ENCODE measurements at regions not wholly inside any gene's neighbourhood (a gene's known extent, or its start where the extent isn't known, plus 50 kb on each side); places are given as distances from the start of the nearest gene placed in this dataset.
"Not testable (repeated sequence)": the region's sequence is repeated elsewhere in the genome, so short reads cannot be mapped to it uniquely, and the experiment has no call there.

DNA sequence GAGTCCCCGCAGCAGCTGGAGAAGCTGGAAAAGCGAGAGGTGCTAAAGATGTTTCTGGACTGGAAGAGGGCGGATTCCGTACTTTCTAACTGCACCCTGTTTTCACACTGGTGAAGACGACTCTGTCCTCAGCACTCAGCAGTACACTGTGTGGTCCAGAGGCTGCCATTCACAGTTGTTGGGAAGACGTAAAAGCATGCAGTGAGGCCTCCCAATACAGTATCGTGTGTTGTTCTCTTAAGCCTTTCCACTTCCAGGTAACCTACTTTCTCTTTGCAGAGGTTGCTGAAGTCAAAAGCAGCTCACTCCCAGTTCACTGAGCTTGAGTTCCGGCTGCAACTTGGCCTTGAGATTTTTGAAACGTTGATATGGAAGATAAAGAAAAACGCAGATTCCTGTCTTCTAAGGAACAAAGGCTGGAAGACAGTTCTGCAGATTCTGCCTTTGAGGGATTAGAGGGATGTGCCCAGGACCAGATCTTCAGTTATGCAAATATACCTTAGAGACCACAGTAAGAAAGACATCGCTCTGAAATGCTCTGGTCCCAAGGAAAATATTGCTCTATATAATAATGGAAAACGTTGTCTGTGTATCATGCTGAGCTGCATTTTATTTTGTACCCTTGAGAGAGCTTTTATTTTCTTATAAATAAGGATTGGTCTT is 540.9 kb downstream of the TRIML1 start:
- no peak for DNase-seq

DNA sequence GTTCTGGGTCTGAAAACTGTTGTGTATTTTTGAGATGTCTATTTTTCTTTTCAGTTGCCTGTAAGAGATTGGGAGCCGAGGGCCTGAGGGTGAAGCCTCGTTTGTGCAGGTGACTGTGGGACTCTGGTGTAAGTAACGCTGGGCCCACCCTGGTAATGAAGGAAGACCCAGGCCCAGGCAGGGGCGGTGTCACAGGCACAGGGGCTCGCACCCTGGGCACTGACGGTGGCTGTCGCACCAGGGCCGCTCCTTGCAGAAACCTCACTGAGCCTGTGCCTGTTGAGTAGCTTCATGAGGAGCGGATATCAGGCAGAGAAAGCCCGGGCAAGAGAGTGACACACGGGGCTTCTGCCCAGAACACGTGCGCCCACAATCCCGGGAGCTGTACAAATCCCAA is 541.4 kb downstream of the TRIML1 start:
- DNase-seq, result no peak

DNA sequence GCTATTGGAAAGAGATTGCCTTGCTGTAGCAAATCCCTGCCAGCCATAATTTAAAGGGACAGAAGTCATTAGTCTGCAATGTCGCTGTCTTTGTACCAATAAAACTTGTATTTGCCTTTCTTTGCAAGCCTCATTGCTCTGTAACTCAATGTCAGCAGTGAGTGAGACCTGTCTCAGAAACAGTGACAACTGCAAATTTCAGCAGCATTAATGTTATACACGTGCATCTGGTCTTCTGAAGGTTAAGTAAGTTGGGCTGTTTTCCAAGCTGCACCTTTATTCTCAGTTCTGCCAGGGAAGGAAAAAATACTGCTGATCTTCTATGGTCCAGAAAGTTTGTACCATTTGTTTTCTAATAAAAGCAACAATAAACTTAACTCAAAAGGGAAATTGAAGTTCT is 543.1 kb downstream of the TRIML1 start:
- no peak for DNase-seq

DNA sequence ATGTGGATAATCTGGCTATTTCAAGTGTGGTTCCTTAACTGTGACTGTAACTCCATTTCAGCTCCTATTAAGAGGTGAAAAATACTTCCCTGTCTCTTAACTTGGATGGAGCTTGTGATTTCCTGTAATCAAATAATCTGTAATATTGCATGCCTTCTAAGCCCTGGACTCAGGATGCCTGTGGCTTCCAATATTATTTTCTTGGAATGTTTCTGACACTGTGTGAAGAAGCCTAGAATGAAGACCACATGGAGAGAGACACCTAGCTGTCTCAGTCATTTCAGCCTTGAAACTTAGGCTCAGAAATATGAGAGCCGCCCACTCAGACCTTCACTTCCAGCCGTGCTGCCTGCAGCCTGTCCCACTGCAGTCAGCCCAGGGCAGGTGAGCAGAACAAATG is 544.3 kb downstream of the TRIML1 start:
- DNase-seq, result no peak

DNA sequence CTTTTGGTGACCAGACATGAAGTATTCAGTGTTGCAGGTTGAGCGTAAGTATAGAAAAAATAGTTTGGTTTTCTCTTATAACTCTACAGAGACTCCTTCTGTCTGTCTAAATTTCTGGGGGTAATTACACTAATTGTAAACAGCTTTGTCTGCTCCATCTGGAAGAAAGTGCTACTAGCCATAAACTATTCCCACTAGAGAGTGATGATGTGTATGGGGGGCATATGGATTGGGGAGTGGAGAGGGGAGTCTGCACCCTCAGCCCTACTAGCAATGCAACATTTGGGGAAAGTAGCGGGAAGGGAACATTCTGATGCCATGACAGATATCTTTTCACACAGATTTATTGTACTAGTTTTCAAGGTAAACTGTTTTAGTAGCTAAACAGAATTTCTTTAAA is 549.7 kb downstream of the TRIML1 start:
- DNase-seq, result no peak

DNA sequence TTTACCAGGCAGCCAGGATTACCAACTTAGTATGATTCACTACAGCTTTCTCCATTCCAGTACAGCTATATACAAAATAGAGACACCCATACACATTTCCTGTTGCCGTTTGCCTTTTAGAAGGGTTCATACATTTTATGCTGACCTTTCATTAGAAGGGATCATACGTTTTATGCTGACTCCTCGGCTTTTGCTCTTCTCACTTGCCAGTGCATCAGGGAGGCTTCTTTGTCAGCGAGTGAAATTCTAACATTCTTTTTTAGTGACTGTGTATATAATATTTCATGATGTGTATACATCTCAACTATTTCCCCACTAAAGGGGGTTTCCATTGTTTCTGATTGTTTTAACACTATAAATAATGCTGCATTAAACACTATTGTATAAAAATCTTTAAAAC is 552.6 kb downstream of the TRIML1 start:
- DNase-seq, result no peak

DNA sequence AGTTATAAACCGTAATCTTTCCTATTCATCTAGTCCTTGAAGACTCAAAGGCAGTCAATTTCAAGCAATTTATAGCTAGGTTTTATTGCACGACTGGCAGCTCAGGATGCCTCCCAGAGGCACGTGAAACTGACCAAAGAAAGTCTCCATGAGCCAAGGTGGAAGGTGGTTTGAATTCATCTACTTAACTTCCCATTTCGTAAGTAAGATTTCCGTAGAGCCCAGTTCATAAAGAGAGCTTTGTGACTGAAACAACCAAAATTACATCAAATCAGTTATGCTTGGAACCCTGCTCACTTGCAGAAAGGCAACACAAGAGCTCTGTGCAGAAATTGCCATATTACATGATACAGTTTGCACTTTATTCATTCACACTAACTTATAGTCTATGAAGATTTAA is 556.0 kb downstream of the TRIML1 start:
- DNase-seq, result no peak

DNA sequence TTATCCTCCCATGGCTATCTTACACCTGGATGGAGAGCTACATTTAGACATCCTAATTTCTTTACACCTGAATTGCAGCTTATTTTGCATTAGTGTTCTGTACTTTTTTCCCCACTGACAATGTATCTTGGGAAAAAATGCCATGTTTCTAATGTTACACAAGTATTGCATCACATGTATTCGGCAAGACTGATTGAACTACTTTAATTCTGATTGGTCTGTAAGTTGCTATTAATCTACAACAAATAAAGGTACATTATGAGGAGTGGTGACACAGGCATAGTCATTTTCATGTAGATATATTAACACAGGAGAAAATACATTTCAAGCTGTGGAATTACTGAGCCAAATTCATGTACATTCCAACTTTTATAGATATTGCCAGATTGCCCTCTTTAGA is 558.0 kb downstream of the TRIML1 start:
- DNase-seq, result no peak

DNA sequence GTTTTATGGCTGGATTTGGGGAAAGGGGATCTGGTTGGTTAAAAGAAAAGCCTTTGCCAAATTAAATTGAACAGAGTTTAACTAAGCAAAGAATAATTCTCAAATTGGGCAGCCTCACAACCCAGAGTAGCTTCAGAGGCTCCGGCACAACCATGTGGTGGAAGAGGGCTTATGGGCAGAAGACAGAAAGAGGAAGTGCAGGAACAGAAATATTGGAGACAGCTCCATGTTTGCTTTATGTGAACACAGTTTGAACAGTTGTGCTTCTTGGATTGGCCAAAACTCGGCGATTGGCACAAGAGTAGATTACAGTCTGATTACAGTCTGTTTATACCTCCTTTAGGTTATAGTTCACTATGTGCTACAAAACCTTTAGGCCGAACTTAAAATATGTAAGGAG is 562.7 kb downstream of the TRIML1 start:
- no peak for DNase-seq

DNA sequence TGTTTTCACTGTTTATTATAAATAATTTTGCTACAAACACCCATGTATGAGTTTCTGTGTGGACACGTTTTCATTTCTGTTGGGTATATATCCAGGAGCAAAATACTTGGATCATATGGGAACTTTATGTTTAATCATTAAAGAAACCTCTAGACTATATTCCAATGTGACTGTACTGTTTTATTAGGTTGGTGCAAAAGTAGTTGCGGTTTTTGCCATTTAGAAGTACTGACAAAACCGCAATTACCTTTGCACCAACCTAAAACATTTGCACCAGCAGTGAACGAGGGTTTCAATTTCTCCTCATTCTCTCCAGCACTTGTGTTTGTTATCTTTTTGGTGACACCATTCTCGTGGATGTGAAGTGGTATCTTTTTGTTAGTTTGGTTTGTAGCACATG is 565.0 kb downstream of the TRIML1 start:
- no peak for DNase-seq

DNA sequence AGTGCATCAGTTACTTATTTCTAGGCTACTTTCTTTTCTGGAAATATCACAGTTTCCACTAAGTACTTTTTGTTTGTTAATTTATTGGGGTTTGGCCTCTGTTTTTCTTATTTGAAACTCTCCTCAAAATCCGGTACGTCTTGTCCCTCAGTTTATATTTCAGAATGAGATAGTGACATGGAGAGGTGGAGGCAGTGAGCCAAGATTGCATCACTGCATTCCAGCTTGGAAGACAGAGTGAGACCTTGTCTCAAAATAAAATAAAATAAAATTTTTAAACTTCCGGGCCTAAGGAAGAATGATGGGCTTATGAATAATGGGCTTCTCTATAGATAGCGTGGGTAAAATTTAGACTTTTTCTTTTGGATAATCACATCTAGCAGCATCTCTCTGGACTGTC is 567.8 kb downstream of the TRIML1 start:
- no peak for DNase-seq

DNA sequence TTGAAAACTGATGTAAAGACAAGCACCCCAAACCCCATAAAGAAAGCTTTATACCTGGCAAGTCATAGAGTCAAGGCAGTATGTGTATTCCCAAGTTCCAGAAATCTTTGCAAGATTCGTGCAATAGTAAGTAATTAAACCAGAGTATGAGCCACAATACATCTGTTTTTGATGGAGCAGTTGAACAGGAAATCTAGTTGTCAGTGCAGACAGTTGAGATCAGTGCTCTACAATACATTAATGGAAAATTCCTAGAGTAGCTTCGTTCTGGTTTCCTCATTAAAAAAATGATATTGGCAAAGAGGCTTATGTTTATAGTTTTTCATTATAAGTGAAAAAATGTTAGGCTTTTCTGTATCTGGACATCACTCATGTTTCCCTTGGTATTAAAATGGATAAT is 575.3 kb downstream of the TRIML1 start:
- DNase-seq, result no peak

DNA sequence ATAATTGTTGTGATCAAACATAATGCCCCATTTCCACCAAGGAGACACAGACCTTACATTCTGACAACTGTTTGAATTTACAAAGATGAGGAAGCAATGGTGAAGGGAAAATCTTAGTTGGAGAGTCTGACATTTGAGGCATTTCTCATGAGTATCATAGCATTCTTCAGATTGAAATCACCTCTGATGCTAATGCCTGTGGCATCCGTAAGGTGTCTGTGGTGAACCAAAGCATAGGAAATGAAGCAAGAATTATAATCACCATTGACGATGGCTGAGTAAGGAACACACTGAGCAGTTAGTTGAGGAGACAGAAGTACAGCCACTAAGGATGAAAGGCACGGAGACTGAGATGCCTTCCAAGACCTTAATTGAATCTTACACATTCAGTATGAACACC is 575.7 kb downstream of the TRIML1 start:
- no peak for DNase-seq

DNA sequence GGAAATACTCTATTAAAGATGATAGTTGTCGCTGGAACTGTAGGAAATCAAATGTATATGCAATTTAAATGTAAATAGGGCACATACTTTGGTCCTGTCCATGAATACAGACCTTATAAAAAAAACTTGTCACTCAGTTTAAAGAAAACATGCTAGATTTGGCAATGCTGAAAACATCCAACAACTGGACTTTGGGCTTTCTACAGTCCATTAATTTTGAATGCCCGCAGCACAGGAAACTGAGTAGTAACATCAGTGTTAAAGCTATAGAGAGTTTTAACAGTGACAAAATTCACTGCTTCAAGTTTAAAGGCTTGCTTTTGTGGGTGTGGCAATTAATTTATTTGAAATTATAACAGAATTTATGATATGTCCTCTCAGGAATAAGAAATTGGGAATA is 578.4 kb downstream of the TRIML1 start:
- DNase-seq, result no peak

DNA sequence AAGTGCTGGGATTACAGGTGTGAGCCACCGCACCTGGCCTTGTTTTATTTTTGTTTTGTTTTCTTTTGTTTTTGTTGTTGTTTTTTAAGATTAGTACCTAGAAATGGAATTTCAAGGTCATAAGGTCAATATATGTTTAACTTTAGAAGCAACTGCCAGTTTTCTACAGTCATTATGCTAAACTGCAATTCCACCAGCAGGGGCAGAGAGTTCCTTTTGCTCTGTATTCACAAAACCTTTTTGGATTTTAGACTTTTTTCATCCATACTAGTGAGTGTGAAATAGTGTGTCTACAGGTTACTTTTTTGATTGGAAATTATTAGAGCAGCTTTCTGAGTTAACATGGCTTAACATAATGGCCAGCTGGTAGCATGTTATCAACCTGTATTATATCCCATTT is 580.6 kb downstream of the TRIML1 start:
- DNase-seq, result no peak

DNA sequence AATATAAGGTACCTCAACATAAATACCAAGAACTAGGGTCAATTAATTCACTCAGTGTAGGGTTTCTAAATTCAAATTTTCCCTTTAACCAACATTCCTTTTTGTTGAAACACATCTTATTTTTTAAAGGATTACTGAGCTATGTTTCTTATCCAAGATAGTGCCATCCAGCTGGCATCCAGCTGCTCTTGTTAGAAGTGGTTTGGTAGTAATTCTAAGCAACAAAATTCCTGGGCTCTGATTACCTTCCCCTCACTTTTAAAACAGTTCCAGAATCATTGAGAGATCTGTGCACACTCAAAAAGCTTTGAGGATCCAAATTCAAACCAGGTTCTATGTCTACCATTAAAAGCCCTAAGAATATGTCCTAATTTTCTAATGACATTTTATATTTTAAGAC is 583.7 kb downstream of the TRIML1 start:
- DNase-seq, result no peak

DNA sequence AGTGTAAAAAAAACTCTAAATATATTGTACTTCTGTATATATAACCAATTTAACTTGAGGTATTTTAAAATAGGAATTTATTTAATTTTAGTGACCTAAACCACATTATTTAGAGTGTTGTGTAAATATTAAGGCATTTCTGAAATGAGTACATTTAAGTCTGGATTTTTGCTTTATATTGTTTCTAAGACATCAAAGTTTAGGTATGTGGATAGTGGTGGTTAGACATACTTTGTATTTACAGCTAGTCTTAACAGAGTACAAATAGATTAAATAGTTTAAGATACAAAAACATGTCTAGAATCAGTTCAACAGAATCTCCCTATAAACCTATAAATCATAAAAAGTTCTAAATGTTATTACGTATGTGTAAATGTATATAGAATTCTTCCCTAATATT is 588.5 kb downstream of the TRIML1 start:
- DNase-seq, result no peak

DNA sequence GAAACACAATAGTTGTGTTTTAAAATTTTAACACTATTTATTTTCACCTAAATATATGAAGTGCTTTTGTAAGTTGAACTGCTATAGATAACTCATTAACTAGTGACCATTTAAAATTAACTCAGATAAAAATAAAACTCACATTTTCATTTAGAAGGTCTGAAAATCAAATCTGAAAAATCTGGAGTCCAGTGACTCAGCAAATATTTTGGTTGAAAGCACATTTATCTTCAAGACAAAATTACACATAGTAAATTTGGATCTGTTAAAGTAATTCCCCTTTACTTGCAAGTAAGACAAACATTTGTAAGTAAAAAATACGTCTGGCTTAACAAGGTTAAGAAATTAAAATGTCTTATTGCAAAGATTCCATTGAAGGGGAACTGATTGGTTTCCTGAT is 589.1 kb downstream of the TRIML1 start:
- no peak for DNase-seq

DNA sequence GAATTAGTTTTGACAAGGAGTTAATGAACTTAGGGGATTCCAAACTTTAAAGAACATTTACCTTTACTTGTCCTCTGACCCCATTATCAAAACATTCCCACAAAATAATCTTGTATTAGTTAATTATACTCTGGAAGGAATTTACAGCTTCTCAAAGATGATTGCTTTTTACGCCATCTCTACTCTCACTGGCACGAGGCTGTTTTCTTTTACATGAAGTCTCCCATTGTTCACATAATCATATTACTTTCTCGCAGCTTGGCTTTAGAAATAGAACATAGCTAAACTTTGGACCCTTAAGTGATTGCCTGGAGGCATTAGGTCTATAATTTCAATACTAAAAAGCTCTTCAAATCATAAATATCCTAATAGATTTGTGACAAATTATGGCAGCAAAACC is 592.9 kb downstream of the TRIML1 start:
- no peak for DNase-seq

DNA sequence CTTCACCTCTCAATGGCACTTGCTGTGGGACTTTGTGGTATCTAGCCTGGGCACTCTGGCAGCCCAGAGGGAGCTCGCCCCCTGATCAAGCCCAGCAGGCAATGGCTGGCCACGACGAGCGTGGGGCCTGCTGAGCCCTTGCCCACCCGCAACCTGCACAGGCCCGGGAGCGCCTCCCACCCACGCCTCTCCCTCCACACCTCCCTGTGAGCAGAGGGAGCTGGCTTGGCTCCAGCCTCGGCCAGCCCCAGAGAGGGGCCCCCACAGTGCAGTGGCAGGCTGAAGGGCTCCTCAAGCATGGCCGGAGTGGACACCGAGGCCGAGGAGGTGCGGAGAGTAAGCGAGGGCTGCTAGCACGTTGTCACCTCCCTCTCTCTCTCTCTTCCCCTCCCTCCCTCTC is 595.8 kb downstream of the TRIML1 start:
- DNase-seq, result no peak

DNA sequence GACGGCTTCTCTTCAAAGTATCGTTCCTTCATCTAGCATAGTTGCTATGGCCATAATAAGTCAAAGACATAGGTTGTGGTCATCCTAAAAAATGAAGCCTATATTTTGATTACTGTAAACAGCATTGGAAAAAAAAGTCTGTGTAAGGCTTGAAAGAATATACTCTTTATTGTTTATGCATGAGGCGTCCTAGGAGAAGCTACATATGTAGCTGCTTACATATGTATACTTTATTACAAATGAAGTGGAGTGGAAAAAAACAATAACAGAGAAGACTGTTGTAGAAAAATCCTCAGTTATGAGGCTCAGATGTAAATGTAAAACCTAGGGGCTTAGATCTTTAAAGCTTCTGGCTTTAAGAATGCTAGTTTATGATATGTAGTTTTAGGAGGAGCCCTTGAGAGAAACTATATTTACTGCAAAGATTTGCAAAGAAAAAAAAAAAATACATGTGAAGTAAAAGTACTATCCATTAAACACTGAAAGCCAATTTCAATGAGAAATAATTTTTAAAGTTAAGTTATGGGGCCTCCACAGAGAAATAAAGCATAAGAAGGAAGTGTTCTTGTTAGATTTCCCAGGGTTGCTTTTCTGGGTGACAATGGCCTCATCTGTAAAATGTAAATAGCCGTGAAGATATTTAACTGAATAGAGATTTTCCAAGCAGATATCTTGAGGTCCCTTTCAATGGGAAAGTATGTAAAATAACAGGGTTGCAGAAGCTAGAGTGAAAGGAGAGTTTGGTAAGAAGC is 598.2 kb downstream of the TRIML1 start:
- DNase-seq, result no peak

DNA sequence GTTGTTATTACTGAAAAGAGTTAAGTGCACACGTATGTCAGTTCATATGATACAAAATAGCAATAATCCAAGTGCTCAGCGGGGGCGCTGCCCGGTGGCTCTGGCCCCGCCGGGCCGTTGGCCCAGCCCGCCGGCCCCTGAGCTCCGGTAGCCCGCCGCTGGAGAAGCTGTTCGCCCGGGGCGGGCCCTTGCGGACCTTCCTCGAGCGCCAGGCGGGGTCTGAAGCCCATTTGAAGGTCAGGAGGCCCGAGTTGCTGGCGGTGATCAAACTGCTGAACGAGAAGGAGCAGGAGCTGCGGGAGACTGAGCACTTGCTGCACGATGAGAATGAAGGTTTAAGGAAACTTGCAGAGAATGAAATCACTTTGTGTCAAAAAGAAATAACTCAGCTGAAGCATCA is 599.0 kb downstream of the TRIML1 start:
- DNase-seq, result not testable (repeated sequence)

DNA sequence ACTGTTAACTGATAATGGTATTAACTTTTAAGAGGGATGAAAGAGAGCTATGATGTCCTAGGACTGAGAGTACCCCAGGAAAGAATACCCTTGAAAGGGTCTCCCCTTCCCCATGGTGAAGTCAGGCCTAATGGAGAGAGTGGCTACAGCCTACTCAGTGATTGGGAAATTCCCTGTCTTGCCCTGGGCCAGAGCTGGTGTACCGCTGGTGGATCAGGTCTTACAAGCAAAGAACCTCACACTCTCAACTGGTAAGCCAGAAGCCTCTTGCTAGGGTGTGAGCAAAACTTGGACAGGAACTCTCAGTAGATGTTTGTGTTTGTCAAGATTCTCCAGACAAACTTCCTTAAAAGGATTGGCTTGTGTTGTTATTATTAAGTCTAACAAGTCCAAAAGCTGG is 600.9 kb downstream of the TRIML1 start:
- DNase-seq, result not testable (repeated sequence)

DNA sequence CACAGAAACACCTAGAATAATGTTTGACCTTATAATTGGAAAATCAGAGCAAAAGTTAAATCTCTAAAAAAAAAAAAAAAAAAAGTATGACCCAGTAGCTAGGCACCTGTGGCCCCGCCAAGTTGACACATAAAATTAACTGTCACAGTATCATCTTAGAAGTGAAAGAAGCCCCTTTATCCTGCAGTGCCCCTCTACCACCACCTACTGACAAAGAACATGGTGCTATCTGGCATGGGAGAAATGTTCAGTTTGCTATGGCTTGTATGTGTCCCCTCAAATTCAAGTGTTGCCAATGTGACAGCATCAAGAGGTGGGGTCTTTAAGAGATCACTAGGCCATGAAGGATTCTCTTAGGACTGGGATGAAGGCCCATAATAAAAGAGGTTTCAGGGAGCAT is 601.5 kb downstream of the TRIML1 start:
- not testable (repeated sequence) for DNase-seq

Measured in hippocampal formation (tissue), 2 donors.